Panc1 (cell line): ENCODE measurements at regions not wholly inside any gene's neighbourhood (a gene's known extent, or its start where the extent isn't known, plus 50 kb on each side); places are given as distances from the start of the nearest gene placed in this dataset.

Experiments used
- SIN3A ChIP-seq: IDR thresholded peaks from 2 replicates; pipeline ENCODE4 v1.6.1; 2012; ENCODE audit warnings: low read depth, mild to moderate bottlenecking, low read length, moderate library complexity, borderline replicate concordance; ENCODE audit not compliant: insufficient read depth
- TF ChIP-seq, protein P1 (sequence below): fragments of 450-650 bp; IDR thresholded peaks from 2 replicates; pipeline ENCODE4 v1.5.1; 2017; ENCODE audit warnings: mild to moderate bottlenecking

DNA sequence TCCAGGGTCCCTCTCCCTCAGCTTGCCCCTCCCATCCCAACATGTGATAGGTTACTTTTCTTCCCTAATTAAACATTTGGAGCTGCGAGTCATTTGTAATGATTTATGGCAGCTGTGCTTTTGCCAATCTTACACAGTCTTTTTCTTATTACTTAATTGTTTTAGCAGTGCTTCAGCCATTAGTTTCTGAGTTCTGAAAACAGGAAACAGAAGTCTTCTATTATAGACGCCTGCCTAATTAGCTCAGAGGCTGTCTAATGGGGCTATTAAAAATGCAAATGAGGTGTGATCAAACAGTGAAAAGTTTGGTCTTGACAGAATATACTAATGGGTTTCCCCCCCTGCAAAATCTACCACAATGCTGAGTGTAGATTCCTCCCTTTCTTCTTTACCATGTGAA is 388.3 kb upstream of the CELF4 start:
- TF ChIP-seq, protein P1, sequence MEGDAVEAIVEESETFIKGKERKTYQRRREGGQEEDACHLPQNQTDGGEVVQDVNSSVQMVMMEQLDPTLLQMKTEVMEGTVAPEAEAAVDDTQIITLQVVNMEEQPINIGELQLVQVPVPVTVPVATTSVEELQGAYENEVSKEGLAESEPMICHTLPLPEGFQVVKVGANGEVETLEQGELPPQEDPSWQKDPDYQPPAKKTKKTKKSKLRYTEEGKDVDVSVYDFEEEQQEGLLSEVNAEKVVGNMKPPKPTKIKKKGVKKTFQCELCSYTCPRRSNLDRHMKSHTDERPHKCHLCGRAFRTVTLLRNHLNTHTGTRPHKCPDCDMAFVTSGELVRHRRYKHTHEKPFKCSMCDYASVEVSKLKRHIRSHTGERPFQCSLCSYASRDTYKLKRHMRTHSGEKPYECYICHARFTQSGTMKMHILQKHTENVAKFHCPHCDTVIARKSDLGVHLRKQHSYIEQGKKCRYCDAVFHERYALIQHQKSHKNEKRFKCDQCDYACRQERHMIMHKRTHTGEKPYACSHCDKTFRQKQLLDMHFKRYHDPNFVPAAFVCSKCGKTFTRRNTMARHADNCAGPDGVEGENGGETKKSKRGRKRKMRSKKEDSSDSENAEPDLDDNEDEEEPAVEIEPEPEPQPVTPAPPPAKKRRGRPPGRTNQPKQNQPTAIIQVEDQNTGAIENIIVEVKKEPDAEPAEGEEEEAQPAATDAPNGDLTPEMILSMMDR = no peak
- no peak for TF ChIP-seq SIN3A
